GM21619 (cell line): ENCODE measurements at regions not wholly inside any gene's neighbourhood (a gene's known extent, or its start where the extent isn't known, plus 50 kb on each side); places are given as distances from the start of the nearest gene placed in this dataset.

Experiments
- ATAC-seq: cut with Tn5 transposase; IDR thresholded peaks from one replicate; pipeline ENCODE4 v1.9.1; 2021; ENCODE audit not compliant: unreplicated experiment

GRCh38 chr7:25653384-25653783, 425.1 kb upstream of the NPVF start:
- ATAC-seq = no peak

- no peak for ATAC-seq
Measured at GRCh38 chr7:25656071-25656470, 427.8 kb upstream of the NPVF start.

GRCh38 chr7:25656581-25657026, 428.3 kb upstream of the NPVF start:
- ATAC-seq = no peak

GRCh38 chr7:25658375-25658774, 430.1 kb upstream of the NPVF start:
- no peak for ATAC-seq

GRCh38 chr7:25659841-25660240, 431.6 kb upstream of the NPVF start:
- ATAC-seq = no peak

- ATAC-seq = no peak
Measured at GRCh38 chr7:25662841-25663800, 434.8 kb upstream of the NPVF start.

- ATAC-seq = no peak
Measured at GRCh38 chr7:25663877-25664276, 435.6 kb upstream of the NPVF start.

- ATAC-seq = no peak
Measured at GRCh38 chr7:25664593-25664992, 436.3 kb upstream of the NPVF start.

GRCh38 chr7:25665374-25665773, 437.1 kb upstream of the NPVF start:
- ATAC-seq = no peak

- ATAC-seq = no peak
Measured at GRCh38 chr7:25665903-25666670, 437.8 kb upstream of the NPVF start.

- no peak for ATAC-seq
Measured at GRCh38 chr7:25666671-25667060, 438.4 kb upstream of the NPVF start.

- ATAC-seq = no peak
Measured at GRCh38 chr7:25669281-25669781, 441.0 kb upstream of the NPVF start.

- no peak for ATAC-seq
Measured at GRCh38 chr7:25669961-25670841, 441.9 kb upstream of the NPVF start.

- ATAC-seq = no peak
Measured at GRCh38 chr7:25671111-25671510, 442.8 kb upstream of the NPVF start.

- no peak for ATAC-seq
Measured at GRCh38 chr7:25672496-25672895, 444.2 kb upstream of the NPVF start.

- ATAC-seq = no peak
Measured at GRCh38 chr7:25675789-25676474, 447.6 kb upstream of the NPVF start.

- ATAC-seq = no peak
Measured at GRCh38 chr7:25677595-25677994, 449.3 kb upstream of the NPVF start.

- ATAC-seq = no peak
Measured at GRCh38 chr7:25678215-25678614, 449.9 kb upstream of the NPVF start.

GRCh38 chr7:25680636-25681035, 452.4 kb upstream of the NPVF start:
- no peak for ATAC-seq

- no peak for ATAC-seq
Measured at GRCh38 chr7:25684360-25684759, 456.1 kb upstream of the NPVF start.
